HAP-1 (cell line): ENCODE measurements at regions not wholly inside any gene's neighbourhood (a gene's known extent, or its start where the extent isn't known, plus 50 kb on each side); places are given as distances from the start of the nearest gene placed in this dataset.
A peak's percentile ranks its signal among the peaks of the same experiment; 100 is the strongest.

Experiments
- DNase-seq, 2 experiments: peaks; one replicate each; pipeline ENCODE4 v3.0.0-alpha.2; 2016 to 2020; ENCODE audit warnings: low spot score in 2 of 2
- H3K27me3 ChIP-seq: fragments of 250-450 bp; sonication (Bioruptor Pico); 2 replicates; pipeline ENCODE4 v1.5.1; 2020; ENCODE audit warnings: low read depth, mild to moderate bottlenecking, moderate library complexity
- H3K36me3 ChIP-seq: fragments of 250-450 bp; sonication (Bioruptor Pico); replicated peaks from 2 replicates; pipeline ENCODE4 v1.5.1; 2020; ENCODE audit warnings: mild to moderate bottlenecking
- H3K4me1 ChIP-seq: fragments of 250-450 bp; sonication (Bioruptor Pico); 2 replicates; pipeline ENCODE4 v1.5.1; 2020; ENCODE audit warnings: mild to moderate bottlenecking
- H3K4me3 ChIP-seq: fragments of 250-450 bp; sonication (Bioruptor Pico); 2 replicates; pipeline ENCODE4 v1.5.1; 2020; ENCODE audit warnings: mild to moderate bottlenecking, moderate library complexity
- H3K9me3 ChIP-seq: fragments of 250-450 bp; sonication (Bioruptor Pico); 2 replicates; pipeline ENCODE4 v1.5.1; 2020; ENCODE audit warnings: mild to moderate bottlenecking, moderate library complexity
- in situ Hi-C: fragments of 300-500 bp; cut with MboI; formaldehyde crosslinking; loops from 3 replicates; pipeline ENCODE4 v1.14.3; 2020; ENCODE audit warnings: low sequenced_read_pairs, inconsistent platforms, mixed read lengths

DNA sequence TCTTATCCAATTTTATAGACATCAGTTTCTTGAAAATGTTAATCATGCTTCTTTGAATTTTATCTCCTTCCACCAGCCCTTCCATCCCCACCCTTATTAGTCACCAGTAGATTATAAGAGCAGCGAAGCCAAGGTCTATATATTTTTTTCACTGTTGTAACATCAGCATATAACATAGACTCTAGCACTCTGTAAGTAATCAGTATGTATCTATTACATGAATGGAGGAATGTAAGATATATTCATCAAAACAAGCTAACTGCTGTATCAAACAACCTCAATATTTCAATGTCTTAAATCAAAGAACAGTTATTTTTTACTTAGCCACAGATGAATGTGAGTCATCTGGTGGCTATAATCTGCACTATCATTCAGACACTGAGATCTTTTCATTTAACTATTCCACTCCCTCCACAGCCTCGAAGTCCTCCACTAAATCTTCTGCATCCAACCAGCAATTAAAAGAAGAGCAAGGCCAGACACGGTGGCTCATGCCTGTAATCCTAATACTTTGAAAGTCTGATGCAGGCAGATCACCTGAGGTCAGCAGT, 178.9 kb downstream of the CENPC start:
- in situ Hi-C loops = no loop called here
- no peak overlapping the region for H3K4me3 ChIP-seq

GRCh38 chr4:67365661-67366245, 179.6 kb downstream of the CENPC start:
- Histone ChIP-seq H3K36me3 (no peaks in the 10 kb centered on the region), H3K4me1 (peaks cover 2% of the 10 kb centered on the region; the same call in 1 of the 2 replicates), H3K4me3 (no peak overlapping the region), H3K27me3 (no peaks in the 10 kb centered on the region), H3K9me3 (no peaks in the 10 kb centered on the region)
- no peak for DNase-seq
- in situ Hi-C loops = no loop called here

More for the DNA sequence above, 178.9 kb downstream of the CENPC start:
- H3K9me3 ChIP-seq = no peaks in the 10 kb centered on the region
- H3K27me3 ChIP-seq = no peaks in the 10 kb centered on the region
- no peaks in the 10 kb centered on the region for H3K36me3 ChIP-seq
- peaks cover 7% of the 10 kb centered on the region; the same call in 1 of the 2 replicates for H3K4me1 ChIP-seq
- DNase-seq = no peak

GRCh38 chr4:67355806-67356205, 189.5 kb downstream of the CENPC start:
- in situ Hi-C loops = no loop called here

GRCh38 chr4:67346654-67347053, 198.6 kb downstream of the CENPC start:
- in situ Hi-C loops = no loop called here
- H3K27me3 ChIP-seq = no peaks in the 10 kb centered on the region
- H3K4me3 ChIP-seq = no peak overlapping the region
- H3K9me3 ChIP-seq = peaks cover 1% of the 10 kb centered on the region; the same call in 1 of the 2 replicates
- H3K36me3 ChIP-seq = no peaks in the 10 kb centered on the region
- DNase-seq = no peak
- peaks cover 11% of the 10 kb centered on the region for H3K4me1 ChIP-seq

More at GRCh38 chr4:67355806-67356205, 189.5 kb downstream of the CENPC start:
- Histone ChIP-seq H3K36me3 (no peaks in the 10 kb centered on the region), H3K27me3 (no peaks in the 10 kb centered on the region), H3K4me1 (no peaks in the 10 kb centered on the region), H3K4me3 (no peak overlapping the region), H3K9me3 (peaks cover 4% of the 10 kb centered on the region; the same call in 1 of the 2 replicates)
- DNase-seq = no peak

- in situ Hi-C loops = no loop called here
- DNase-seq = no peak
- Histone ChIP-seq H3K9me3 (no peaks in the 10 kb centered on the region), H3K4me1 (peaks cover 11% of the 10 kb centered on the region), H3K4me3 (no peak overlapping the region), H3K36me3 (no peaks in the 10 kb centered on the region), H3K27me3 (no peaks in the 10 kb centered on the region)
Measured at GRCh38 chr4:67344594-67345380, 200.5 kb downstream of the CENPC start.

- Histone ChIP-seq H3K27me3 (no peaks in the 10 kb centered on the region), H3K36me3 (no peaks in the 10 kb centered on the region), H3K4me3 (no peak overlapping the region), H3K4me1 (peaks cover 11% of the 10 kb centered on the region), H3K9me3 (no peaks in the 10 kb centered on the region)
- in situ Hi-C loops = no loop called here
- peak in 1 of 2 experiments; percentile 62 for DNase-seq
Measured at GRCh38 chr4:67343199-67343598, 202.1 kb downstream of the CENPC start.

DNA sequence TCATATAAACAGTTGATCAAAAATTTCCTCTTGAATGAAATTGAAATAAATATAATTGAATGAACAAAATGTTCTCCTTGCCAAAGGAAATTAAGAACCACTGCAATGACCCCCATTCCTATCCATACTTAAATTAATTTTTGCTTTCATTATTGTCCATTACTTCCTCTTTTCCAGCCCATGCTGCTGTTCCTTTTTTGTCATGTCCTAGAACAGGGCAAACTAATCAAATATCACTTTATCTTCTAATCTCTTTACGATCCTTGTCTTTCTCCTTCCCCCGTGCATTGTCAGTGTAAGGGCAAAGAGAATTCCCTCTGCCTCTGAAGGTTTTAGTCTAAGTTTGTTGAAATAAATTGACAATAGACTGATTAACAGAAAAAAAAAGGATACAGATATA, 203.0 kb downstream of the CENPC start:
- Histone ChIP-seq H3K4me3 (no peak overlapping the region), H3K4me1 (peaks cover 11% of the 10 kb centered on the region), H3K9me3 (no peaks in the 10 kb centered on the region), H3K27me3 (no peaks in the 10 kb centered on the region), H3K36me3 (no peaks in the 10 kb centered on the region)
- in situ Hi-C loops = no loop called here
- no peak for DNase-seq

DNA sequence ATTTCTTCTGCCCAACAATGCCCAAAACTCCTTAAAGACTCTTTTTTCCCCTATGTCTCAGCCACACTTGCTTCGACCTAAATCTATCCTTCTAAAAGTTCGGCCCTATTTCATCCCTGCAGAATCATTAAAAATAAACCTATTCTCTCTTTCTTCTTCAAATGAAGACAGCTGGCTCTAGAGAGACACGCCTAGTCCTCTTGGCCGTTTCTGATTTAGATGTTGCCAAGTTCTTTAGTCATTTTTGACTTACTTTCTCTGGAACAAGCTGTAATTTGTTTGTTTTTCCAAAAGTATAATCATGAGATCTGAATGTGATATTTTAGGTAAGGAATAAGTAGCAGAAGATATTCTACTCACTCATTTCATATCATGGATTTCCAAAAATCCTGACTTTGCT, 211.6 kb downstream of the CENPC start:
- no peak for DNase-seq
- in situ Hi-C loops = no loop called here

DNA sequence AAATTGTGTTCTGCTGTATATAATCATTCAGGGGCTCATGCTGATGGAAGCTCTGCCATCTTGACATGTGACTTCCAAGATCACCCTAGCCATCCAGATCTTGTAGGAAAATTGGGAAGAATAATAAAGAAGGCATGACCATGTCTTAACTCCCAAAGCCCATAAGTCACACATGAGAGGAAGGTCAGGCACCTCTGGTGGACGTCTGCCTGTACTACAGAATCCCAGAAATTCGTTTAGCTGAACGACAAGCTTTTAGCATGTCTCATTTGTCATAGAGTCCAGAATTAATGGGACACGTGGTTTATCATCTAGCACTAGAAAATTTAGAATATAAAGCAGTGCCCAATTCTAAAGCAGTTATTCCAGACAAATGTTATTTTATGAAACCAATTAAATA, 212.7 kb downstream of the CENPC start:
- Histone ChIP-seq H3K27me3 (0 out of 2 replicates have a peak, but pooled peaks cover 3% of the 10 kb centered on the region), H3K36me3 (no peaks in the 10 kb centered on the region), H3K4me1 (no peaks in the 10 kb centered on the region), H3K9me3 (0 out of 2 replicates have a peak, but pooled peaks cover 2% of the 10 kb centered on the region), H3K4me3 (no peak overlapping the region)
- peak; percentile 30 to 40 for DNase-seq
- in situ Hi-C loops = no loop called here

More for the DNA sequence above, 211.6 kb downstream of the CENPC start:
- Histone ChIP-seq H3K27me3 (no peaks in the 10 kb centered on the region), H3K4me3 (no peak overlapping the region), H3K4me1 (no peaks in the 10 kb centered on the region), H3K9me3 (0 out of 2 replicates have a peak, but pooled peaks cover 2% of the 10 kb centered on the region), H3K36me3 (no peaks in the 10 kb centered on the region)

GRCh38 chr4:67328393-67328792, 216.9 kb downstream of the CENPC start:
- no peak for DNase-seq
- in situ Hi-C loops = no loop called here
- 0 out of 2 replicates have a peak, but pooled peaks cover 3% of the 10 kb centered on the region for H3K27me3 ChIP-seq
- no peaks in the 10 kb centered on the region for H3K36me3 ChIP-seq
- no peaks in the 10 kb centered on the region for H3K4me1 ChIP-seq
- 0 out of 2 replicates have a peak, but pooled peaks cover 2% of the 10 kb centered on the region for H3K9me3 ChIP-seq
- H3K4me3 ChIP-seq = no peak overlapping the region

GRCh38 chr4:67328018-67328278, 217.4 kb downstream of the CENPC start:
- in situ Hi-C loops = no loop called here
- no peak for DNase-seq
- no peak overlapping the region for H3K4me3 ChIP-seq

DNA sequence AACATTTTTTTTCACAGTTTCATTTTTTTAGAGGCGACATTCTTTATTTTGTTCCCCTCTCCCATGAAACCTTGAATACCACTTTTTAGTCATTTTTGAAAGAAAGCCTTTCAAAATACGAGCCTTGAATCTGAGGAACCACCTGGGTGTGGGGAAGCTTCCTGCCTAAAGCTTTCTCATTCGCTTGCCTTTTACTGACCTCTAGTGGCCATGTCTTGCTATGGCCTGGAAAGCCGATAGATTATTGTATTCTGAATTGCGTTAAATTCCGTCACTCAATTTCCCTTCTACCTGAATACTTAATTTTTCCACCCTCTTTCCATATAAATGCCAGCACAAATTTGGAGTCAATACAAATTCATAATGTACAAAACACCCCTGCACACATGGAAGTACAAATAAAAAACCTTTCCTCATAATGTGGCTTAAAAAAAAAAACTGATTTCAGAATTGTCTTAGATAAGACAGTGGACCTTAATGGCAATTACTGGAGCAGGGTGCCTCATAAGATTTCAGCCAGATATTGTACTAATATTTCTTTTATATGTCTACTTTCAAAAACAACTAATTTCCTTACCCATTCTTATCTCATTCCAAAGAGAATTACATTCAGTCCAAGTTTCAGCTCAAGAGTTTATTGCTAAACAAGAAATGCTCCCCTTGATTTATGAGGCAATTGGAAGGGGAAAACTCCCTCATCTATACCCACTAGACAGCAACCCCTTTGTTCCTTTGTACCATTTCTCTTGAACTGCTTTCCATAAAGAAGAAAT, 217.9 kb downstream of the CENPC start:
- DNase-seq = peak; percentile 64 to 79
- Histone ChIP-seq H3K36me3 (no peaks in the 10 kb centered on the region), H3K9me3 (0 out of 2 replicates have a peak, but pooled peaks cover 2% of the 10 kb centered on the region), H3K27me3 (0 out of 2 replicates have a peak, but pooled peaks cover 3% of the 10 kb centered on the region), H3K4me3 (no peak overlapping the region), H3K4me1 (no peaks in the 10 kb centered on the region)
- in situ Hi-C loops = no loop called here

More at GRCh38 chr4:67328018-67328278, 217.4 kb downstream of the CENPC start:
- no peaks in the 10 kb centered on the region for H3K4me1 ChIP-seq
- H3K9me3 ChIP-seq = 0 out of 2 replicates have a peak, but pooled peaks cover 2% of the 10 kb centered on the region
- 0 out of 2 replicates have a peak, but pooled peaks cover 3% of the 10 kb centered on the region for H3K27me3 ChIP-seq
- H3K36me3 ChIP-seq = no peaks in the 10 kb centered on the region

GRCh38 chr4:67325791-67326190, 219.5 kb downstream of the CENPC start:
- no peaks in the 10 kb centered on the region for H3K4me1 ChIP-seq
- H3K27me3 ChIP-seq = 0 out of 2 replicates have a peak, but pooled peaks cover 3% of the 10 kb centered on the region
- in situ Hi-C loops = no loop called here
- no peaks in the 10 kb centered on the region for H3K36me3 ChIP-seq
- DNase-seq = no peak
- no peak overlapping the region for H3K4me3 ChIP-seq
- H3K9me3 ChIP-seq = 0 out of 2 replicates have a peak, but pooled peaks cover 2% of the 10 kb centered on the region
